Mammary epithelial cell (primary cell): ENCODE measurements at regions not wholly inside any gene's neighbourhood (a gene's known extent, or its start where the extent isn't known, plus 50 kb on each side); places are given as distances from the start of the nearest gene placed in this dataset.

Experiments
- EZH2 ChIP-seq: IDR thresholded peaks from 2 replicates; pipeline ENCODE4 v1.6.1; 2012; ENCODE audit warnings: low read length, inconsistent platforms, borderline replicate concordance
- TF ChIP-seq, protein P1 (sequence below), 2 donors: IDR thresholded peaks in 1 of 2; conservative IDR thresholded peaks in 1 of 2; 2 replicates each; pipeline ENCODE4 v1.5.1; 2011 to 2012; ENCODE audit warnings: inconsistent platforms in 2 of 2, low read length in 2 of 2, mild to moderate bottlenecking in 2 of 2, control low read depth in 1 of 2, low read depth in 1 of 2; ENCODE audit not compliant: insufficient read depth in 1 of 2; ENCODE audit errors: extremely low read depth in 1 of 2

DNA sequence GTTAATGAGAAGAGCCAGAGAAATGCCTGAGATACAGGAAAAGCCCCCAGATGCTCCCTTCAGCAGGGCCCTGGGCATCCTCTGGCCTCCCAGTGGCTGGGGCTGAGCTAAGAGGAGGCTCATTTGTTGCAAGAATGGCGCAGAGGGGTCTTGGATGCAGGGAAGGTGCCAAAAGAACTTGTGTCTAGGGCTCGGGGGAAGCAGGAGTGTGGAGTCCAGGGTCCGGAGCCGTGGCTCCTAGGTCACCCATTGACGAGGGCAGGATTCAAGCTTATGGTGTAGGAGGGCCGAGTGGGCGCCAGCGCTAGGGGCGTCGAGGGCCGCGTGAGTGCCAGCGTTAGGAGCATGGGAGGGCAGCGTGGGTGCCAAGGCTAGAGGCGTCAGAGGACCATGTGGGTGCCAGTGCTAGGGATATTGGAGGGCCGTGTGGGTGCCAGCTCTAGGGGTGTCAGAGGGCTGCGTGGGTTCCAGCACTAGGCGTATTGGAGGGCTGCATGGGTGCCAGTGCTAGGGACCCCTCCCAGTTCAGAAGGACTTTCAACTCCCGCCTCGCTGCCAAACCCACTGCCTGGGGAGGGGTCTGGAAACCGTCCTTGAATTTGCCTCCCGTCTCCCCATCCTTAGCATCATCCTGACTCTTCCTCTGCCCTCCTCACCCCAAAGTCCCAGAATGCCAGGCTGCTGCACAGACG, 250.5 kb upstream of the AFDN start:
- TF ChIP-seq, protein P1, sequence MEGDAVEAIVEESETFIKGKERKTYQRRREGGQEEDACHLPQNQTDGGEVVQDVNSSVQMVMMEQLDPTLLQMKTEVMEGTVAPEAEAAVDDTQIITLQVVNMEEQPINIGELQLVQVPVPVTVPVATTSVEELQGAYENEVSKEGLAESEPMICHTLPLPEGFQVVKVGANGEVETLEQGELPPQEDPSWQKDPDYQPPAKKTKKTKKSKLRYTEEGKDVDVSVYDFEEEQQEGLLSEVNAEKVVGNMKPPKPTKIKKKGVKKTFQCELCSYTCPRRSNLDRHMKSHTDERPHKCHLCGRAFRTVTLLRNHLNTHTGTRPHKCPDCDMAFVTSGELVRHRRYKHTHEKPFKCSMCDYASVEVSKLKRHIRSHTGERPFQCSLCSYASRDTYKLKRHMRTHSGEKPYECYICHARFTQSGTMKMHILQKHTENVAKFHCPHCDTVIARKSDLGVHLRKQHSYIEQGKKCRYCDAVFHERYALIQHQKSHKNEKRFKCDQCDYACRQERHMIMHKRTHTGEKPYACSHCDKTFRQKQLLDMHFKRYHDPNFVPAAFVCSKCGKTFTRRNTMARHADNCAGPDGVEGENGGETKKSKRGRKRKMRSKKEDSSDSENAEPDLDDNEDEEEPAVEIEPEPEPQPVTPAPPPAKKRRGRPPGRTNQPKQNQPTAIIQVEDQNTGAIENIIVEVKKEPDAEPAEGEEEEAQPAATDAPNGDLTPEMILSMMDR (conservative IDR thresholded peaks at IDR 0.05 in 1 of 2, IDR thresholded peaks at IDR 0.05 in 1 of 2; ENCODE audit: extremely low read depth in 1 of 2, insufficient read depth in 1 of 2, low read depth in 1 of 2, low read length in 2 of 2): no peak
- no peak for TF ChIP-seq EZH2
